NCI-H2107 (cell line): ENCODE measurements at regions not wholly inside any gene's neighbourhood (a gene's known extent, or its start where the extent isn't known, plus 50 kb on each side); places are given as distances from the start of the nearest gene placed in this dataset.

Source experiments
- DNase-seq: peaks from one replicate; lab custom pipeline; 2025; lab: John Stamatoyannopoulos, UW

GRCh38 chr18:22113144-22113844, 56.1 kb upstream of the GATA6 start:
- DNase-seq = no peak

- no peak for DNase-seq
Measured at GRCh38 chr18:22114526-22115321, 54.7 kb upstream of the GATA6 start.

GRCh38 chr18:22115573-22115972, 53.8 kb upstream of the GATA6 start:
- DNase-seq = no peak
